Neutrophil (primary cell): ENCODE measurements at regions not wholly inside any gene's neighbourhood (a gene's known extent, or its start where the extent isn't known, plus 50 kb on each side); places are given as distances from the start of the nearest gene placed in this dataset.

Experiments
- H3K27ac ChIP-seq: fragments of 200-600 bp; sonication (generic); 2 replicates; pipeline ENCODE4 v1.5.1; 2016; ENCODE audit warnings: mild to moderate bottlenecking, moderate library complexity
- H3K27me3 ChIP-seq: fragments of 200-600 bp; sonication (generic); 2 replicates; pipeline ENCODE4 v1.6.0; 2016; ENCODE audit warnings: mild to moderate bottlenecking
- H3K36me3 ChIP-seq: fragments of 200-600 bp; sonication (generic); 2 replicates; pipeline ENCODE4 v1.5.1; 2017
- H3K4me1 ChIP-seq, 2 experiments: fragments of 200-600 bp in 1 of 2; sonication (generic) in 1 of 2; 1 replicate in 1 of 2; 2 replicates in 1 of 2; pipeline versions ENCODE4 v1.5.1 to v1.6.1; 2013 to 2016; ENCODE audit warnings: low read depth in 1 of 2, low read length in 1 of 2, mild to moderate bottlenecking in 1 of 2, moderate library complexity in 1 of 2; ENCODE audit not compliant: control insufficient read depth in 1 of 2, insufficient read depth in 1 of 2
- H3K4me3 ChIP-seq, 2 experiments: fragments of 200-600 bp in 1 of 2; sonication (generic) in 1 of 2; 1 replicate in 1 of 2; 2 replicates in 1 of 2; pipeline ENCODE4 v1.5.1; 2013 to 2016; ENCODE audit warnings: low read depth in 1 of 2, low read length in 1 of 2, mild to moderate bottlenecking in 1 of 2, moderate library complexity in 1 of 2
- H3K9me3 ChIP-seq: fragments of 200-600 bp; sonication (generic); 2 replicates; pipeline ENCODE4 v1.5.1; 2016
- CTCF ChIP-seq: fragments of 200-600 bp; sonication (generic); IDR thresholded peaks from 2 replicates; pipeline ENCODE4 v1.5.1; 2016; ENCODE audit warnings: antibody characterized with exemption

- H3K36me3 ChIP-seq: no peaks in the 10 kb centered on the region
- no peaks in the 10 kb centered on the region for H3K27me3 ChIP-seq
- peaks cover 3% of the 10 kb centered on the region for H3K9me3 ChIP-seq
- peak overlapping the region; percentile 97 for H3K27ac ChIP-seq
- peaks cover 28 to 33% of the 10 kb centered on the region in 2 experiments for H3K4me1 ChIP-seq
- H3K4me3 ChIP-seq: peak overlapping the region in 1 of 2 experiments; percentile 25
- TF ChIP-seq CTCF: no peak
Measured at GRCh38 chr12:31853977-31854376, 105.2 kb upstream of the RESF1 start.

- peaks cover 28 to 33% of the 10 kb centered on the region in 2 experiments for H3K4me1 ChIP-seq
- no peaks in the 10 kb centered on the region for H3K36me3 ChIP-seq
- peak overlapping the region; percentile 97 for H3K27ac ChIP-seq
- H3K9me3 ChIP-seq: peaks cover 3% of the 10 kb centered on the region
- peak; percentile 26 for TF ChIP-seq CTCF
- H3K4me3 ChIP-seq: peak overlapping the region in 1 of 2 experiments; percentile 25
- H3K27me3 ChIP-seq: no peaks in the 10 kb centered on the region
Measured at GRCh38 chr12:31853520-31853919, 105.7 kb upstream of the RESF1 start.

- H3K27me3 ChIP-seq: no peaks in the 10 kb centered on the region
- H3K36me3 ChIP-seq: no peaks in the 10 kb centered on the region
- no peak overlapping the region for H3K4me3 ChIP-seq
- peaks cover 3% of the 10 kb centered on the region for H3K9me3 ChIP-seq
- H3K27ac ChIP-seq: no peak overlapping the region
- no peak for TF ChIP-seq CTCF
- peaks cover 28 to 31% of the 10 kb centered on the region in 2 experiments for H3K4me1 ChIP-seq
Measured at GRCh38 chr12:31850268-31850667, 108.9 kb upstream of the RESF1 start.

- H3K4me3 ChIP-seq: no peak overlapping the region
- TF ChIP-seq CTCF: no peak
- peaks cover 17 to 21% of the 10 kb centered on the region in 2 experiments for H3K4me1 ChIP-seq
- no peaks in the 10 kb centered on the region for H3K36me3 ChIP-seq
- H3K27ac ChIP-seq: no peak overlapping the region
- peaks cover 3% of the 10 kb centered on the region for H3K9me3 ChIP-seq
- no peaks in the 10 kb centered on the region for H3K27me3 ChIP-seq
Measured at GRCh38 chr12:31849090-31849687, 110.0 kb upstream of the RESF1 start.

GRCh38 chr12:31846405-31846804 is 112.8 kb upstream of the RESF1 start:
- Histone ChIP-seq H3K9me3 (peaks cover 3% of the 10 kb centered on the region), H3K4me1 (no peaks in the 10 kb centered on the region), H3K36me3 (no peaks in the 10 kb centered on the region), H3K27me3 (no peaks in the 10 kb centered on the region), H3K4me3 (no peak overlapping the region), H3K27ac (no peak overlapping the region)
- no peak for TF ChIP-seq CTCF
